ENCODE measurements at regions not wholly inside any gene's neighbourhood (a gene's known extent, or its start where the extent isn't known, plus 50 kb on each side); places are given as distances from the start of the nearest gene placed in this dataset.
"Not testable (repeated sequence)": the region's sequence is repeated elsewhere in the genome, so short reads cannot be mapped to it uniquely, and the experiment has no call there.

DNA sequence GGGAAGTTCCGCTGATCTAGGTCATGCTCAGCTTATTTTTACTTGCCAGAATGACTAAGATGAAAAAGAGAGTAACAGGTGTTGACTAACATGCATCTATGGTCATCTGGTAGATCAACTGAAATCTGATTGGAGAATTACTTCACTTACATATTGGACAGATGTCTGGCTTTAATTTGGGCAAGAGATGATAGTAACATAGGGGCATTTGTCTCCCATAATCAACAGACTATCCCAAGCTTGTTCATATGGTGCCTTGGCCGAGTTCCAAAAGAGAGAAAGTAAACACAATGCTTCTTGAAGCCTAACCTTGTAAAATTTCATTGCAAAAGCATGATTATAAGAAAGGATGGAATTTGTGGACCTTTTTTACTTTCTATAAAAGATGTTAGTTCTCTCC is 503.7 kb downstream of the ADCYAP1 start:
- H3K4me1 Mint-ChIP-seq (ENCODE audit: low read depth in 2 of 2), result no peaks in the 10 kb centered on the region
- peaks cover 7 to 18% of the 10 kb centered on the region in 2 donors for H3K9me3 Mint-ChIP-seq
- H3K27me3 Mint-ChIP-seq, result no peaks in the 10 kb centered on the region
- H3K4me3 Mint-ChIP-seq, result no peak overlapping the region
- ATAC-seq (replicated peaks), result no peak
- H3K27ac Mint-ChIP-seq, result no peak overlapping the region
- no peaks in the 10 kb centered on the region for H3K36me3 Mint-ChIP-seq (ENCODE audit: insufficient read depth)
- no peak for DNase-seq

DNA sequence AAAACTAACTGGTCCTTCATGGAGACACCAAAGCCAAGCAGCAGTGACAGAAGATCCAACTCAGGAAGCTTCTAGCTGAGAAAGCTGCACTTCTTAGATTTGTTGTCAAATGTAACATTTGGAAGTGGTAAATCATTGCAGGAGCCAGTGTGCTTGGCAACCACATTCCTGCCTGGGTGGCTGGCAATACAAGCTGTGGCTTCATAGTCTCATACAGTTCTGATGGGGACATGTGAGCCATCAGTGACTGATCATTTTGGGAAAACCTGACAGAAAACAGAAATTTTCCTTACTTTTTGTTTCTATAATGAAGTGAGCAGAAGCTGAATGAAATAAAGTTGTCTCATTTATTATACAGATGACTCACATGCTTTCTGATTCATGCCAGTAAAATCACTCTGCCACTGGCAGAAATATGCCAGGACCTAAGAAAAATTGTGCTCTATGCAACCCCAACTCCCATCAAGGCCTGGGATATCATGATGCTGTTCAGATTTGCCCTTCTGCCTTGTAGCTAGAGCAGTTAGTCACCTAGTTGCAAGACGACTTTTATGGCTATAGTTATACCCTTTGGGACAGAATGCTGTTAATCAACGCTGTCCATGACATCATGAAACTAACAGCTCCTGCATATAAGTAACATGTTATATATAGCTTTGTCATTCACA is 508.1 kb downstream of the ADCYAP1 start:
- no peaks in the 10 kb centered on the region for H3K27me3 Mint-ChIP-seq
- H3K4me3 Mint-ChIP-seq, result no peak overlapping the region
- H3K36me3 Mint-ChIP-seq (ENCODE audit: insufficient read depth), result no peaks in the 10 kb centered on the region
- ATAC-seq (replicated peaks), result no peak
- peaks cover 7 to 10% of the 10 kb centered on the region in 2 donors for H3K9me3 Mint-ChIP-seq
- no peak for DNase-seq
- H3K27ac Mint-ChIP-seq, result no peak overlapping the region
- no peaks in the 10 kb centered on the region for H3K4me1 Mint-ChIP-seq (ENCODE audit: low read depth in 2 of 2)

DNA sequence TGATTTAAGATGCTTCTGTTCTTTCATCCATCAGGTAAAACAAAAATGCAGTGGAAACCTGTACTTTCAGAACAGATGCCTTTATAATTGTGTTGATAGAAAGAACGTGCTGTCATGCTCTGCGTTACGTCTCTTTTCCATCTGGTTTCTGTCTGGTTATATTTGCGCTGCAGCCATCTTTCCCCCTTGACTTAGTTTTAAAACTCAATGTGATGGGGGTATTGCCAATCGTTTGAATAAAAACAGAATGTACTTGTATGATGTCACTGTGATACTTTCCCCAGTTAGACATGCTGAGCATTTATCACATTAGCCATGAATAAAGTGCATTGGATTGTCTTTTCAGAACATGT is 508.6 kb downstream of the ADCYAP1 start:
- Mint-ChIP-seq H3K4me1 (ENCODE audit: low read depth in 2 of 2) (no peaks in the 10 kb centered on the region), H3K36me3 (ENCODE audit: insufficient read depth) (no peaks in the 10 kb centered on the region), H3K9me3 (peaks cover 7 to 10% of the 10 kb centered on the region in 2 donors), H3K27ac (no peak overlapping the region), H3K27me3 (no peaks in the 10 kb centered on the region), H3K4me3 (no peak overlapping the region)
- ATAC-seq (replicated peaks), result no peak
- DNase-seq, result no peak

DNA sequence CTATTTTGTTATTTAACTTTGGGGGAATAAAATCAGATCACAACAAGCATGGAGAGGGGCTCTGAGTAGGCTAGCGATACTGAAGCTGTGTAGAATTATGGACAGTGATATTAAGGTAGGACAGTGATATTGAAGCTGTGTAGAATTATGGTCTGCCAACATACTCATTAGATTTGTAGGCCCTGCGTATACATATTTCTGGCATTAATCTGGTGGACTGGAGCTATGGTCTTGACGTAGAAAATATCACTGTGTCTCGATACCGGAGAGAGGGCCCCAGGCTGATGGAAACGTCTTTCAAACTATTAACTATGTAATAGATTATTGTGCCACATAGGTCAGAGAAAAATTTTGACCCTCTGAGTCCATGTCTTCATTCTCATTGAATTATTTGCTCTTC is 511.4 kb downstream of the ADCYAP1 start:
- H3K27me3 Mint-ChIP-seq, result no peaks in the 10 kb centered on the region
- no peak overlapping the region for H3K27ac Mint-ChIP-seq
- H3K36me3 Mint-ChIP-seq (ENCODE audit: insufficient read depth), result no peaks in the 10 kb centered on the region
- DNase-seq (no peak), ATAC-seq (replicated peaks) (no peak)
- H3K9me3 Mint-ChIP-seq, result peaks cover 6 to 8% of the 10 kb centered on the region in 2 donors
- no peaks in the 10 kb centered on the region for H3K4me1 Mint-ChIP-seq (ENCODE audit: low read depth in 2 of 2)
- H3K4me3 Mint-ChIP-seq, result no peak overlapping the region

DNA sequence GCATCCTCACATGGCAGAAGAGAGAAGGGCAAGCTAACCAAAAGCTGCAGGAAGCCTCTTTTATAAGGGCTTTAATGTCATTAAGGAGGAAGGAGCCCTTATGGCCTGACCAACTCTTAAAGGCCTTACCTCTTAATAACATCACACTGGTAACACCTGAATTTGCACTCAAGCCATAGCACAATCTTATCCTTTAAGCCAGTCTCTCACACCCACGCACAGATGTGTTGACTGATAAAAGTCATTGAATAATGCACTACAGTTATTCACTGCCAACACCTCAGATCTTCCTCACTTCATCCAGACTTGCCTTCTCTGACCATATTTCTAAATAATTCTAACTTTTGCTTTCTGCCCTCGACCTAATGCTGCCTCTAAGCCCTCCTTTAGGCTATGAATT is 516.8 kb downstream of the ADCYAP1 start:
- H3K27me3 Mint-ChIP-seq, result no peaks in the 10 kb centered on the region
- ATAC-seq (replicated peaks) (no peak), DNase-seq (no peak)
- H3K9me3 Mint-ChIP-seq, result peaks cover 0 to 2% of the 10 kb centered on the region in 2 donors
- no peaks in the 10 kb centered on the region for H3K4me1 Mint-ChIP-seq (ENCODE audit: low read depth in 2 of 2)
- H3K27ac Mint-ChIP-seq, result no peak overlapping the region
- H3K4me3 Mint-ChIP-seq, result no peak overlapping the region
- no peaks in the 10 kb centered on the region for H3K36me3 Mint-ChIP-seq (ENCODE audit: insufficient read depth)

DNA sequence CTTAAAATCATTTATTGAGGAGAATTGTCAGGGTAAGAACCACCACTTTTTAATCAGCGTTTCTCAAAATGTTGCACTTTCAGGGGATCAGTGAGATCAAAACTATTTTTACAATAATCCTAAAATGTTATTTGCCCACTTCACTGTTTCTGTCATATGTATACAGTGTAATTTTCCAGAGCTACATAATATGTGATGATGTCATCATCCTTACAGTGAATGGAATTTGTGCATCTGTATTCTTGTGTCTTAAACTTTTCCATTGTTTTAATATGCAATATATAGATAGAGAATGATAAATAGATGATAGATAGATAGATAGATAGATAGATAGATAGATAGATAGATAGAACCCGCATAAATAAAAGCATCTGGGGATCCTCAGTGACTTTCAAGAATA is 518.0 kb downstream of the ADCYAP1 start:
- no peaks in the 10 kb centered on the region for H3K27me3 Mint-ChIP-seq
- H3K9me3 Mint-ChIP-seq, result peaks cover 0 to 2% of the 10 kb centered on the region in 2 donors
- DNase-seq (no peak), ATAC-seq (replicated peaks) (no peak)
- H3K27ac Mint-ChIP-seq, result no peak overlapping the region
- H3K4me1 Mint-ChIP-seq (ENCODE audit: low read depth in 2 of 2), result no peaks in the 10 kb centered on the region
- H3K4me3 Mint-ChIP-seq, result no peak overlapping the region
- no peaks in the 10 kb centered on the region for H3K36me3 Mint-ChIP-seq (ENCODE audit: insufficient read depth)

DNA sequence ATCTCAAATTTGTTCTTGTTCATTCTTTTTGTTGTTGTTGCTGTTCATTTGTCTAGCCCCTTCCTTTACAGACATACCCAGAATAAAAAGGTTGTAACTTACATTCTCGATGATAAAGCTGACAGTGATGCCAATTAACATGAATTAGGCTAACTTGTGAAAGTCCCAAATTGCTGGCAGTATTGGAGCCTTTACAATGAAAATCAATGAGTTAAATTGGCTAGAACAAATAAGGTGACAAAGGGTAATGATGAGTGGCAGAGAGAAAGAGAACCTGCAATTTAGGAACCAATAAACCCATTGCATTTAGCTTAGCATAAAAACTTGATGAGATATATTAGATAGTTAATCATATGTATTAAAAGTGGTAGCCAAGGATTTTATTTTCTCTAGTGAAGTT is 521.0 kb downstream of the ADCYAP1 start:
- Mint-ChIP-seq H3K36me3 (ENCODE audit: insufficient read depth) (no peaks in the 10 kb centered on the region), H3K4me3 (no peak overlapping the region), H3K9me3 (peaks cover 2 to 4% of the 10 kb centered on the region in 2 donors), H3K4me1 (ENCODE audit: low read depth in 2 of 2) (no peaks in the 10 kb centered on the region), H3K27ac (no peak overlapping the region), H3K27me3 (no peaks in the 10 kb centered on the region)
- DNase-seq (no peak), ATAC-seq (replicated peaks) (no peak)

DNA sequence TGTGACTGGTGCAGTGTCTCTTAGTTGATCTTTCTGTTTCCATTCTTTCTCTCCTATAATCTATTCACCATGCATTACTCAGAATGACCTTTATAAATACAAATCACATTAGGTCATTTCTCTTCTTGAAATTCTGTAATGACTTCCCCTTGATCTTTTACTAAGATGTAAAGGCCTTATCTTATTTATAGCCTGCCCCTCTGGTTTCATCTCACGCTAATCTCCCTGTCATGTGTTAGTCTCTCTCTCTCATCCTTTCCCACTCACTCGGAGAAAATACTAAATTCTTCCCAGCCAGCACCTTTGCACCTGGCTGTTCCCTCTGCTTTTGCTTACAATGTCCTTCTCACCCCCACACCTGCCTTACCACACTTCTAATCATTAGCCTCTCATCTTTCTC is 530.8 kb downstream of the ADCYAP1 start:
- Mint-ChIP-seq H3K9me3 (peaks cover 3 to 12% of the 10 kb centered on the region in 2 donors), H3K27ac (no peak overlapping the region), H3K36me3 (ENCODE audit: insufficient read depth) (no peaks in the 10 kb centered on the region), H3K27me3 (no peaks in the 10 kb centered on the region), H3K4me3 (no peak overlapping the region), H3K4me1 (ENCODE audit: low read depth in 2 of 2) (no peaks in the 10 kb centered on the region)
- ATAC-seq (replicated peaks) (no peak), DNase-seq (no peak)

DNA sequence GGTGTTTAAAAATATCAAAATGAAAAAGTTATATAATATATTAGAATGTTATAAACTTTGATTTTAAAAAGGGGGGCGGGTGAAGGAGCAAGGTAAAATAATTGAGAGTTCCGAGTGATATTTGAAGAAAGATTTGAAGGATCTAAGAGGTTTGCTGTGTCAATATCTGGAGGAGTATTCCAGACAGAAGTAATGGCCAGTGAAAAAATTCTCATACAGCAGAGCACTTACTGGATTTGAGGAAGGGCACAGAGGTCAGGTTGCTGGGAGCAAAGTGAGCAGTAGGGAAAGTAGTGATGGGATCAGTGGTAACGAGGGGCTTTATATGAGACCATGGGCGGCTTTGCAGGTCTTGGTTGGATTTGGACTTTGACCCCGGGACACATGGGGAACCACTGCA is 531.5 kb downstream of the ADCYAP1 start:
- no peaks in the 10 kb centered on the region for H3K36me3 Mint-ChIP-seq (ENCODE audit: insufficient read depth)
- H3K27me3 Mint-ChIP-seq, result no peaks in the 10 kb centered on the region
- ATAC-seq (replicated peaks) (no peak), DNase-seq (no peak)
- H3K27ac Mint-ChIP-seq, result no peak overlapping the region
- H3K4me1 Mint-ChIP-seq (ENCODE audit: low read depth in 2 of 2), result no peaks in the 10 kb centered on the region
- no peak overlapping the region for H3K4me3 Mint-ChIP-seq
- peaks cover 1 to 12% of the 10 kb centered on the region in 2 donors for H3K9me3 Mint-ChIP-seq

DNA sequence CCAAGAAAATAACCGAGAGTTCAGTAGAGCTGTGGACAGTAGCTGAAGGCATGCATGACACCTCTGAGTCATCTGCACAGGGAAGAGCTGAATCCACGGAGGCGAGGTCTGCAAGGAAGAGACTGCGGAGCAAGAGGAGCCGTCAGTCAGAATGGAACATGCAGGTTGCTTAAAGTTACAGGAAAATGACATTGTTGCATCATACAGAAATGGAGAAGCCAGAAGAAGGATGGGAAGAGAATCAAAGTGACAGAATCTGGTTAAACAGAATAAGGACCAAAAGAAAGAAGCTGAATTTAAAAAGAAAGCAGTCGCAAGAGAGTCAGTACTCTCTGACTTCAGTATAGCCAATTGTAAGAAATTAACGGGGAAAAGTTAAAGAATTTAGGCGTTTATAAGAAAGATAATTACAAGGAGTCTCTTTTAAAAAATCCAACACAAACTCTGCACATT is 533.8 kb downstream of the ADCYAP1 start:
- H3K27ac Mint-ChIP-seq, result no peak overlapping the region
- H3K4me3 Mint-ChIP-seq, result no peak overlapping the region
- no peaks in the 10 kb centered on the region for H3K36me3 Mint-ChIP-seq (ENCODE audit: insufficient read depth)
- no peaks in the 10 kb centered on the region for H3K4me1 Mint-ChIP-seq (ENCODE audit: low read depth in 2 of 2)
- DNase-seq, result no peak
- no peaks in the 10 kb centered on the region for H3K27me3 Mint-ChIP-seq
- peaks cover 1 to 19% of the 10 kb centered on the region in 2 donors for H3K9me3 Mint-ChIP-seq
- ATAC-seq (replicated peaks), result no peak

DNA sequence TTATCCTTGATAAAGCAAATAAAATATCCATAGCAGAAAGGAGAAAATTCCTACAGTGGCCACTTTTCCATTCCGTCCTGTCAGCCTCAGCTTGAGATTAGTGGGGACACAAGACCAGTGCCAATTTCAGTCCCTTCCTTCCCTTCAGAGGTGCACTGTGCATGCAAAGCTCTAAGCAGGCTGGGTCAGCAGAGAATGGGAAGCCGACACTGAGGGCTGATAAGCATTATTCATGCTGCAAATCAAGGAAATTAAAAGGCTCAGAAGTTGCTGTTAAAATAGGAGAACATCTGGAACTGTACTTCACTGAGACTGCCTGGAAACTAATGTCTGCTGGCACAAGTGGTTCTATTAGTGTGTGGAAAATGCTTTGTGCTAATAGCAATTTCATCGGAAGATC is 534.3 kb downstream of the ADCYAP1 start:
- no peak for DNase-seq
- H3K36me3 Mint-ChIP-seq (ENCODE audit: insufficient read depth), result no peaks in the 10 kb centered on the region
- H3K27me3 Mint-ChIP-seq, result no peaks in the 10 kb centered on the region
- ATAC-seq (replicated peaks), result no peak
- no peaks in the 10 kb centered on the region for H3K4me1 Mint-ChIP-seq (ENCODE audit: low read depth in 2 of 2)
- H3K4me3 Mint-ChIP-seq, result no peak overlapping the region
- peaks cover 1 to 19% of the 10 kb centered on the region in 2 donors for H3K9me3 Mint-ChIP-seq
- no peak overlapping the region for H3K27ac Mint-ChIP-seq

DNA sequence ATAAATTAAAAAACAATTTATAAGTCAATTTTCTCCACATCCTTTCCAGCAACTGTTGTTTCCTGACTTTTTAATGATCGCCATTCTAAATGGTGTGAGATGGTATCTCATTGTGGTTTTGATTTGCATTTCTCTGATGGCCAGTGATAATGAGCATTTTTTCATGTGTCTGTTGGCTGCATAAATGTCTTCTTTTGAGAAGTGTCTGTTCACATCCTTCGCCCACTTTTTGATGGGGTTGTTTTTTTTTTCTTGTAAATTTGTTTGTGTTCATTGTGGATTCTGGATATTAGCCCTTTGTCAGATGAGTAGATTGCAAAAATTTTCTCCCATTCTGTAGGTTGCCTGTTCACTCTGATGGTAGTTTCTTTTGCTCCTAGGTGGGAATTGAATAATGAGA is 539.4 kb downstream of the ADCYAP1 start:
- H3K4me3 Mint-ChIP-seq; ATAC-seq (replicated peaks); H3K27me3 Mint-ChIP-seq; H3K36me3 Mint-ChIP-seq (ENCODE audit: insufficient read depth); H3K27ac Mint-ChIP-seq; H3K4me1 Mint-ChIP-seq (ENCODE audit: low read depth in 2 of 2); DNase-seq: not testable (repeated sequence)
- H3K9me3 Mint-ChIP-seq, result peaks cover 1 to 19% of the 10 kb centered on the region in 2 donors

DNA sequence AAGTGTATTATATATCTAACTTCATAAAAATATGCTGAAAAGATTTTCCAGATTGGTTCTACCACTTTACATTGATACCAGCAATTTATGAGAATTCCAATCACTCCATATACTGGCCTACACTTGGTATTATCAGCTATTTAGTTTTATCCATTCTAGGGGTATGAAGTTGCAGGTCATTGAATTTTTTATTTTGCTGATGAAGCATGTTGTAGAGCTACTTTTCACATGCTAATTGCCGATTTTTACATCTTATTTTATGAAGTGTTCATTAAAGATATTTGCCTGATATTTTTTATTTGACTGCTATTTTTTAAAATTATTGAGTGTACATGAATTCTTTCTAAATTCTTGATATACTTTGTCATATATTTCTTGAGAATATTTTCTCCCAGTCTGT is 542.1 kb downstream of the ADCYAP1 start:
- ATAC-seq (replicated peaks) (no peak), DNase-seq (no peak)
- H3K4me1 Mint-ChIP-seq (ENCODE audit: low read depth in 2 of 2), result no peaks in the 10 kb centered on the region
- H3K27me3 Mint-ChIP-seq, result no peaks in the 10 kb centered on the region
- H3K27ac Mint-ChIP-seq, result no peak overlapping the region
- H3K36me3 Mint-ChIP-seq (ENCODE audit: insufficient read depth), result no peaks in the 10 kb centered on the region
- H3K9me3 Mint-ChIP-seq, result peaks cover 0 to under 1% of the 10 kb centered on the region in 2 donors
- H3K4me3 Mint-ChIP-seq, result no peak overlapping the region

DNA sequence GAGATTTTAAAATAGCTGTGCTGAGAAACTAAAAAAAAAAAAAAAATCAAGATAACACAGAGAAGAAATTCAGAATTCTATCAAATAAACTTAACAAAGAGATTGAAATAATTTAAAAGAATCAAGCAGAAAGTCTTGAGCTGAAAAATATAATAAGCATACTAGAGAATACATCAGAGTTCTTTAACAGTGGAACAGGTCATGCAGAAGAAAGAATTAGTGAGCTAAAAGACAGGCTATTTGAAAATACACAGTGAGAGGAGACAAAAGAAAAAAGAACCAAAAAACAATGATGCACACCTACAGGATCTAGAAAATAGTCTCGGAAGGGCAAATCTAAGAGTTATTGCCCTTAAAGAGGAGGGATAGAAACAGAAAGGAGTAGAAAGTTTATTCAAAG is 548.1 kb downstream of the ADCYAP1 start:
- H3K9me3 Mint-ChIP-seq, result peaks cover 4 to 29% of the 10 kb centered on the region in 2 donors
- H3K27me3 Mint-ChIP-seq, result no peaks in the 10 kb centered on the region
- no peak overlapping the region for H3K27ac Mint-ChIP-seq
- ATAC-seq (replicated peaks) (no peak), DNase-seq (no peak)
- H3K4me1 Mint-ChIP-seq (ENCODE audit: low read depth in 2 of 2), result no peaks in the 10 kb centered on the region
- no peak overlapping the region for H3K4me3 Mint-ChIP-seq
- no peaks in the 10 kb centered on the region for H3K36me3 Mint-ChIP-seq (ENCODE audit: insufficient read depth)

DNA sequence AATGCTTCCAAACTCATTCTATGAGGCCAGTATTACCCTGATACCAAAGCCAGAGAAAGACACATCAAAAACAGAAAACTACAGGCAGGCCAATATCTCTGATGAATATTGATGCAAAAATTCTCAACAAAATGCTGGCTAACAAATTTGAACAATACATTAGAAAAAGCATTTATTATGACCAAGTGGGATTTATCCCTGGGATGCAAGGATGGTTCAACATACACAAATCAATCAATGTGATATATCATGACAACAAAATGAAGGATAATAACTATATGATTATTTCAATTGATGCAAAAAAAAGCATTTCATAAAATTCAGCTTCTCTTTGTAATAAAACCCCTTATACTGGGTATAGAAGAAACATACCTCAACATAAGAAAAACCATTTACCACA is 550.9 kb downstream of the ADCYAP1 start:
- Mint-ChIP-seq H3K27me3 (no peaks in the 10 kb centered on the region), H3K9me3 (peaks cover 6 to 37% of the 10 kb centered on the region in 2 donors), H3K4me1 (ENCODE audit: low read depth in 2 of 2) (no peaks in the 10 kb centered on the region), H3K4me3 (no peak overlapping the region), H3K27ac (no peak overlapping the region), H3K36me3 (ENCODE audit: insufficient read depth) (no peaks in the 10 kb centered on the region)
- DNase-seq, result no peak
- no peak for ATAC-seq (replicated peaks)

Data from effector memory CD8-positive, alpha-beta T cell (primary cell).